Hepatocyte (in vitro differentiated cells): ENCODE measurements at regions not wholly inside any gene's neighbourhood (a gene's known extent, or its start where the extent isn't known, plus 50 kb on each side); places are given as distances from the start of the nearest gene placed in this dataset.

Experiments used
- DNase-seq: peaks from one replicate; pipeline ENCODE4 v3.0.0-alpha.2; 2016; ENCODE audit warnings: low spot score
- H2AFZ ChIP-seq: fragments of 200-600 bp; sonication (generic); 2 replicates; pipeline ENCODE4 v1.6.0; 2016; ENCODE audit warnings: antibody characterized with exemption, mild to moderate bottlenecking
- H3K27ac ChIP-seq: fragments of 200-600 bp; sonication (generic); 2 replicates; pipeline ENCODE4 v1.5.1; 2016; ENCODE audit warnings: mild to moderate bottlenecking
- H3K27me3 ChIP-seq: fragments of 200-600 bp; sonication (generic); 2 replicates; pipeline ENCODE4 v1.6.1; 2016
- H3K36me3 ChIP-seq: fragments of 200-600 bp; sonication (generic); replicated peaks from 2 replicates; pipeline ENCODE4 v1.5.1; 2016; ENCODE audit warnings: low read depth; ENCODE audit not compliant: insufficient read depth
- H3K4me1 ChIP-seq: fragments of 200-600 bp; sonication (generic); 2 replicates; pipeline ENCODE4 v1.5.1; 2016; ENCODE audit warnings: mild to moderate bottlenecking, moderate library complexity; ENCODE audit not compliant: insufficient read depth
- H3K4me2 ChIP-seq: fragments of 200-600 bp; sonication (generic); 2 replicates; pipeline ENCODE4 v1.6.0; 2016
- H3K4me3 ChIP-seq: fragments of 200-600 bp; sonication (generic); 2 replicates; pipeline ENCODE4 v1.5.1; 2016; ENCODE audit warnings: mild to moderate bottlenecking
- H3K79me2 ChIP-seq: fragments of 200-600 bp; sonication (generic); 2 replicates; pipeline ENCODE4 v1.6.0; 2017; ENCODE audit warnings: mild to moderate bottlenecking
- H3K9me2 ChIP-seq: fragments of 200-600 bp; sonication (generic); replicated peaks from 2 replicates; pipeline ENCODE4 v1.6.0; 2017; ENCODE audit warnings: mild to moderate bottlenecking; ENCODE audit not compliant: insufficient read depth
- H3K9me3 ChIP-seq: fragments of 200-600 bp; sonication (generic); 2 replicates; pipeline ENCODE4 v1.5.1; 2016; ENCODE audit warnings: low read depth, mild to moderate bottlenecking
- H4K20me1 ChIP-seq: fragments of 200-600 bp; sonication (generic); 2 replicates; pipeline ENCODE4 v1.6.0; 2016; ENCODE audit warnings: mild to moderate bottlenecking; ENCODE audit not compliant: insufficient read depth, poor library complexity, severe bottlenecking
- EZH2 ChIP-seq: fragments of 200-600 bp; sonication (generic); IDR thresholded peaks from 2 replicates; pipeline ENCODE4 v1.6.1; 2016; ENCODE audit warnings: antibody characterized with exemption, mild to moderate bottlenecking, borderline replicate concordance
- EZH2phosphoT487 ChIP-seq: fragments of 200-600 bp; sonication (generic); IDR thresholded peaks from one replicate; pipeline ENCODE4 v1.6.1; 2018; ENCODE audit warnings: antibody characterized with exemption, mild to moderate bottlenecking, low read depth, moderate library complexity; ENCODE audit not compliant: unreplicated experiment, severe bottlenecking
- WGBS: methylation state at CpG from one replicate; pipeline ENCODE4 v1.1.6; 2016; ENCODE audit warnings: low lambda C conversion rate; ENCODE audit errors: missing lambda C conversion rate; 5-methylcytosine and 5-hydroxymethylcytosine counted together
- TF ChIP-seq, protein P1 (sequence below): fragments of 200-600 bp; sonication (generic); IDR thresholded peaks from 2 replicates; pipeline ENCODE4 v1.5.1; 2016; ENCODE audit warnings: antibody characterized with exemption, mild to moderate bottlenecking; ENCODE audit not compliant: poor library complexity

DNA sequence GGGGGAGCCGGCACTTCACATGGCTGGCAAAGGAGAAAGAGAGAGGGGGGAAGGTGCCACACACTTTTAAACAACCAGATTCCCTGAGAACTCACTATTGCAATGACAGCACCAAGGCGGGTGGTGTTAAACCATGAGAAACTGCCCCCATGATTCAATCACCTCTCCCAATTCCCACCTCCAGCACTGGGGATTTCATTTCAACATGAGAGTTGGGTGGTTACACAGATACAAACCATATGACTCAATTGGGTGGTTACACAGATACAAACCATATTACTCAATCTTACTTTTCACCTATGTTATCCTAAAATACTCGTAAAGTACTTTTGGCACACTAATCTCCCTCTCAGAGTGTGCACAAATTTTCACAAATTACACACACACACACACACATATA lies 1097.5 kb upstream of the TMPRSS15 start:
- Histone ChIP-seq H3K9me3 (no peaks in the 10 kb centered on the region), H3K27ac (no peak overlapping the region), H2AFZ (no peak overlapping the region), H4K20me1 (no peaks in the 10 kb centered on the region), H3K4me2 (no peak overlapping the region), H3K4me1 (no peaks in the 10 kb centered on the region), H3K9me2 (no peaks in the 10 kb centered on the region), H3K4me3 (no peak overlapping the region), H3K36me3 (no peaks in the 10 kb centered on the region), H3K27me3 (no peaks in the 10 kb centered on the region), H3K79me2 (no peaks in the 10 kb centered on the region)
- no peak for TF ChIP-seq EZH2phosphoT487
- TF ChIP-seq, protein P1, sequence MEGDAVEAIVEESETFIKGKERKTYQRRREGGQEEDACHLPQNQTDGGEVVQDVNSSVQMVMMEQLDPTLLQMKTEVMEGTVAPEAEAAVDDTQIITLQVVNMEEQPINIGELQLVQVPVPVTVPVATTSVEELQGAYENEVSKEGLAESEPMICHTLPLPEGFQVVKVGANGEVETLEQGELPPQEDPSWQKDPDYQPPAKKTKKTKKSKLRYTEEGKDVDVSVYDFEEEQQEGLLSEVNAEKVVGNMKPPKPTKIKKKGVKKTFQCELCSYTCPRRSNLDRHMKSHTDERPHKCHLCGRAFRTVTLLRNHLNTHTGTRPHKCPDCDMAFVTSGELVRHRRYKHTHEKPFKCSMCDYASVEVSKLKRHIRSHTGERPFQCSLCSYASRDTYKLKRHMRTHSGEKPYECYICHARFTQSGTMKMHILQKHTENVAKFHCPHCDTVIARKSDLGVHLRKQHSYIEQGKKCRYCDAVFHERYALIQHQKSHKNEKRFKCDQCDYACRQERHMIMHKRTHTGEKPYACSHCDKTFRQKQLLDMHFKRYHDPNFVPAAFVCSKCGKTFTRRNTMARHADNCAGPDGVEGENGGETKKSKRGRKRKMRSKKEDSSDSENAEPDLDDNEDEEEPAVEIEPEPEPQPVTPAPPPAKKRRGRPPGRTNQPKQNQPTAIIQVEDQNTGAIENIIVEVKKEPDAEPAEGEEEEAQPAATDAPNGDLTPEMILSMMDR: no peak
- no peak for TF ChIP-seq EZH2
- WGBS: 94% methylated on average over 3 of the region's 3 CpGs
- DNase-seq: no peak

GRCh38 chr21:19507682-19508260 lies 1104.2 kb upstream of the TMPRSS15 start:
- 65% methylated on average over 3 of the region's 3 CpGs for WGBS
- Histone ChIP-seq H3K4me2 (no peak overlapping the region), H3K79me2 (no peaks in the 10 kb centered on the region), H3K9me2 (no peaks in the 10 kb centered on the region), H3K36me3 (no peaks in the 10 kb centered on the region), H2AFZ (no peak overlapping the region), H4K20me1 (no peaks in the 10 kb centered on the region), H3K4me1 (no peaks in the 10 kb centered on the region), H3K27ac (no peak overlapping the region), H3K4me3 (no peak overlapping the region), H3K27me3 (no peaks in the 10 kb centered on the region), H3K9me3 (no peaks in the 10 kb centered on the region)
- TF ChIP-seq EZH2phosphoT487: no peak
- TF ChIP-seq, protein P1: peak; percentile 44
- peak; percentile 15 for DNase-seq

DNA sequence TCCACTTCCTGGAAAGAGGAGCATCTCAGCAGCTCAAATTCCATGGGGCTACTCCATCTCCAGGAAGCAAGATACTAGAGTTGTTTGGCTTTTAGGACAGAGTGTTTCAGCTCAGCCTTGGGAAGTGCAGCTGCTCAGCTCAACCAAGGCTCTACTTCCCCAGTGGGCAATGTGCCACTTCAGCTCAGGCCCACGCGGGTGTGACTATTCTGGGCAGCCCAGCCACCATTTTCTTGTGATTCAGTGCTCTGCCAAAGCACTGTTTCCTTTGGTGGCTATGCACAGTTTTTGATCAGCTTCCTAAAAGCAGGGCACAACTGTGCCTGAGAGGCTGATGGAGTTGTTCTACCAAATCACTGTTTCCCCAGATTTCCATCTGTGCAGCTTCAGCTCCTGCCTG lies 1104.9 kb upstream of the TMPRSS15 start:
- Histone ChIP-seq H3K4me1 (no peaks in the 10 kb centered on the region), H3K9me2 (no peaks in the 10 kb centered on the region), H2AFZ (no peak overlapping the region), H3K79me2 (no peaks in the 10 kb centered on the region), H3K4me3 (no peak overlapping the region), H4K20me1 (no peaks in the 10 kb centered on the region), H3K4me2 (no peak overlapping the region), H3K27ac (no peak overlapping the region), H3K36me3 (no peaks in the 10 kb centered on the region), H3K27me3 (no peaks in the 10 kb centered on the region), H3K9me3 (no peaks in the 10 kb centered on the region)
- TF ChIP-seq EZH2phosphoT487: no peak
- TF ChIP-seq, protein P1: no peak
- TF ChIP-seq EZH2: no peak
- WGBS: 88% methylated on average over 2 of the region's 2 CpGs
- no peak for DNase-seq

- Histone ChIP-seq H3K9me2 (no peaks in the 10 kb centered on the region), H3K9me3 (no peaks in the 10 kb centered on the region), H3K4me3 (no peak overlapping the region), H3K27me3 (no peaks in the 10 kb centered on the region), H4K20me1 (no peaks in the 10 kb centered on the region), H3K36me3 (no peaks in the 10 kb centered on the region), H3K4me2 (no peak overlapping the region), H3K79me2 (no peaks in the 10 kb centered on the region), H2AFZ (no peak overlapping the region), H3K4me1 (no peaks in the 10 kb centered on the region), H3K27ac (no peak overlapping the region)
- 82% methylated on average over 3 of the region's 3 CpGs for WGBS
- DNase-seq: no peak
- TF ChIP-seq EZH2phosphoT487 (no peak), EZH2 (no peak)
- TF ChIP-seq, protein P1: no peak
Observed at GRCh38 chr21:19508844-19509243, 1105.3 kb upstream of the TMPRSS15 start.
